ELR (cell line): ENCODE measurements at regions not wholly inside any gene's neighbourhood (a gene's known extent, or its start where the extent isn't known, plus 50 kb on each side); places are given as distances from the start of the nearest gene placed in this dataset.

Experiments
- DNase-seq: peaks from one replicate; pipeline ENCODE4 v3.0.0-alpha.2; 2015; ENCODE audit warnings: low read depth

GRCh38 chr10:128281861-128282260 lies 155.6 kb upstream of the MKI67 start:
- DNase-seq, result no peak

GRCh38 chr10:128286141-128286761 lies 160.0 kb upstream of the MKI67 start:
- DNase-seq, result no peak

GRCh38 chr10:128286762-128287500 lies 160.7 kb upstream of the MKI67 start:
- no peak for DNase-seq

- no peak for DNase-seq
These were observed 161.7 kb upstream of the MKI67 start for GRCh38 chr10:128287921-128288320.

- no peak for DNase-seq
These were observed 163.4 kb upstream of the MKI67 start for GRCh38 chr10:128289621-128290020.

- no peak for DNase-seq
These were observed 168.8 kb upstream of the MKI67 start for GRCh38 chr10:128295003-128295402.

GRCh38 chr10:128296253-128297007 lies 170.2 kb upstream of the MKI67 start:
- DNase-seq, result no peak

- DNase-seq, result no peak
These were observed 171.6 kb upstream of the MKI67 start for GRCh38 chr10:128297709-128298378.

GRCh38 chr10:128298587-128298986 lies 172.4 kb upstream of the MKI67 start:
- no peak for DNase-seq

GRCh38 chr10:128300290-128300824 lies 174.1 kb upstream of the MKI67 start:
- DNase-seq, result no peak

- DNase-seq, result no peak
These were observed 174.8 kb upstream of the MKI67 start for GRCh38 chr10:128301051-128301450.

- DNase-seq, result no peak
These were observed 176.6 kb upstream of the MKI67 start for GRCh38 chr10:128302808-128303207.

- DNase-seq, result no peak
These were observed 178.0 kb upstream of the MKI67 start for GRCh38 chr10:128304271-128304670.

- no peak for DNase-seq
These were observed 179.6 kb upstream of the MKI67 start for GRCh38 chr10:128305601-128306345.

GRCh38 chr10:128306535-128306934 lies 180.3 kb upstream of the MKI67 start:
- DNase-seq, result no peak

- no peak for DNase-seq
These were observed 180.7 kb upstream of the MKI67 start for GRCh38 chr10:128306966-128307365.

- DNase-seq, result no peak
These were observed 181.6 kb upstream of the MKI67 start for GRCh38 chr10:128307820-128308219.

- no peak for DNase-seq
These were observed 184.9 kb upstream of the MKI67 start for GRCh38 chr10:128310971-128311658.

GRCh38 chr10:128312250-128312649 lies 186.0 kb upstream of the MKI67 start:
- no peak for DNase-seq

GRCh38 chr10:128314686-128315085 lies 188.5 kb upstream of the MKI67 start:
- no peak for DNase-seq
